HFF-Myc (cell line): ENCODE measurements at regions not wholly inside any gene's neighbourhood (a gene's known extent, or its start where the extent isn't known, plus 50 kb on each side); places are given as distances from the start of the nearest gene placed in this dataset.

Experiments
- DNase-seq: peaks from one replicate; pipeline ENCODE4 v3.0.0-alpha.2; 2011; ENCODE audit warnings: low read depth; ENCODE audit errors: extremely low read depth
- H3K4me3 ChIP-seq: replicated peaks from 2 replicates; pipeline ENCODE4 v1.5.1; 2011; ENCODE audit warnings: low read depth, mild to moderate bottlenecking, control low read depth, low read length
- TF ChIP-seq, protein P1 (sequence below): IDR thresholded peaks from 2 replicates; pipeline ENCODE4 v1.5.1; 2012; ENCODE audit warnings: mild to moderate bottlenecking, low read depth, low read length, control low read depth; ENCODE audit errors: missing control alignments

DNA sequence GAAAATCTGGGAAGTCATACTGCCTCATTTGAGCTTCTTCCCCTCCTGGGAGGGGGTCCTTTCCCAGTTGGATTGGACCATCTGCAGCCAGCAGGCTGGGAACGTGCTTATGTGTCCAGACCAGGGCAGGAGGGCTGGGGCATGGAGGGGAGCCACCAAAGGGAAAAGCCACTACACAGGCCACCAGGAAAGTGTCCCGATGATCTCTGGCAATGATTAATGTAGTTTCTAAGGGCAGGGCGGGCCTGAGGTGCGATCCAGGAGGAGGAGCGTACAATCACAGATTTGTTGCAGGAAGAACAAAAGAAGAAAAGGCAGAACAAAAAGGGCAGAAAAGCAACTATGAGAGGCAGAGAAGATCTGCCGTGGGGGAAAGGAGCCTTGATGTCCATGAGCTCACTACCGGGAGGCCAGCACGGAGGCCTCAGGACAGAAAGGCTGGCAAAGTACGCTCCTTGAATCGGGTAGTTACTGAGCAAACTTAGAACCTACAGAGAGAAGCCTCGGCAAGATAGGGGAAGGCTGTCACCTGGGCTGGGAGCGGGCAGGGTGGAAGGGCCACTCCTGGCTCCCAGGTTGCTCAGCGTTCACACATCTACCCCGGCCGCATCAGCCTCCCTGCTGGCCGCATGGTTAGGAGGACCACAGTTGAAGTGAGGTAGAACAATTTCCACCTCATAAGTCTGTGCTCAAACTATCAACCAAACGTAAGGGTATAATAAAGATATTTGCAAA is 79.5 kb upstream of the PCSK6 start:
- TF ChIP-seq, protein P1, sequence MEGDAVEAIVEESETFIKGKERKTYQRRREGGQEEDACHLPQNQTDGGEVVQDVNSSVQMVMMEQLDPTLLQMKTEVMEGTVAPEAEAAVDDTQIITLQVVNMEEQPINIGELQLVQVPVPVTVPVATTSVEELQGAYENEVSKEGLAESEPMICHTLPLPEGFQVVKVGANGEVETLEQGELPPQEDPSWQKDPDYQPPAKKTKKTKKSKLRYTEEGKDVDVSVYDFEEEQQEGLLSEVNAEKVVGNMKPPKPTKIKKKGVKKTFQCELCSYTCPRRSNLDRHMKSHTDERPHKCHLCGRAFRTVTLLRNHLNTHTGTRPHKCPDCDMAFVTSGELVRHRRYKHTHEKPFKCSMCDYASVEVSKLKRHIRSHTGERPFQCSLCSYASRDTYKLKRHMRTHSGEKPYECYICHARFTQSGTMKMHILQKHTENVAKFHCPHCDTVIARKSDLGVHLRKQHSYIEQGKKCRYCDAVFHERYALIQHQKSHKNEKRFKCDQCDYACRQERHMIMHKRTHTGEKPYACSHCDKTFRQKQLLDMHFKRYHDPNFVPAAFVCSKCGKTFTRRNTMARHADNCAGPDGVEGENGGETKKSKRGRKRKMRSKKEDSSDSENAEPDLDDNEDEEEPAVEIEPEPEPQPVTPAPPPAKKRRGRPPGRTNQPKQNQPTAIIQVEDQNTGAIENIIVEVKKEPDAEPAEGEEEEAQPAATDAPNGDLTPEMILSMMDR, result no peak
- H3K4me3 ChIP-seq, result no peak overlapping the region

DNA sequence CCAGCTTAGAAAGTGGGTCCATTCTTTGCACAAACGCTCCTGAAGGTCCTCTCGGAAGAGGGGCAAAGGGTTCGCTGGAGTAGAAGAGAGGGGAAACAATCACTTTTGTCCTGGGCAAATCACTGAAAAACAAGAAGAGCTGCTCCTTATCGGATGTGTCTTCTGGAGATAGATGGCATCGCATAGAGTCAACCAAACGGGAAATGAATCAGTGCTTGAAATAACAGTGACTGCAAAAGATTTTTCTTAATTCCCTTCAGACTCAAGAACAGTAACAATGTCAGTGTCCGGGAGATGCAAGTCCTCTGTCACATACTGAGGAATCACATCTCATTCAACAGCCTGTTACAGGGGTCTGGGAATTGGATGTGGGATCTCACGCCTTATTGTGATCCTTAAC is 78.8 kb upstream of the PCSK6 start:
- H3K4me3 ChIP-seq, result no peak overlapping the region
- no peak for DNase-seq
- TF ChIP-seq, protein P1, result no peak

More for the DNA sequence above, 79.5 kb upstream of the PCSK6 start:
- DNase-seq, result no peak

DNA sequence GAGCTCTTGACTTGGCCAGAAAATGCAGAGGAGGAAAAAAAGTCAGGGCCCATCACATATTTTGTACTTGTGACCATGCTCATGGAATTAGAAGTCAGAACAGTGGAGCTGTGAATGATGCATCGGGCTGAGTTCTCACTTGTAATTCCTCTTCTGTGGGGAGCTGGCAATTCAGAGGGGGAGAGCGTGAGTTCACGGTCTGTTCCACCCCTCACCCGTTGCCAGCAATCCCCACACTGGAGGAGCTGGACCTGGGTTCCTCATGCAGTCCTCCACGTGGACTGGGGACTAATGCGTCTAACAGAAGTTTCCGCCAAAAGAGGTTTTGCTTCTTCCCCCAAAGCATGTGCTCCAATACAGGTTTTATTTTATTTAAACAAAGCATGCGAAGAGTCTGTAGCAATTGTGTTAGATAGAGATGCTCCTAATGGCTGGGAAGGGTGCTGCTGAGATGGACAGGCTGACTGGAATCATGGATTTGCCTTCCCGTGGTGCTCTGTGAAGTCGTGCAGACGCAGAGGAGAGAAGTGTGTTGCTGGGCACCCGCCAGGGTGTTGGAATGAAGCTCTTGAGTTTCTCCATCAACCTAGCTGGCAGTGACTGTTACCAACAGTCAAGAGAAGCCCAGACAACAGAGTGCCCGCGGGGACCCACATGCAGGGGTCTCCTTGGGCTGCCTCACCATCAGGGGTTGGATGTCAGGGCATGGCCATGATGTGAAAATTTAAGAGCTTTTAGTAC is 77.4 kb upstream of the PCSK6 start:
- DNase-seq, result no peak
- H3K4me3 ChIP-seq, result no peak overlapping the region
- TF ChIP-seq, protein P1, result no peak

DNA sequence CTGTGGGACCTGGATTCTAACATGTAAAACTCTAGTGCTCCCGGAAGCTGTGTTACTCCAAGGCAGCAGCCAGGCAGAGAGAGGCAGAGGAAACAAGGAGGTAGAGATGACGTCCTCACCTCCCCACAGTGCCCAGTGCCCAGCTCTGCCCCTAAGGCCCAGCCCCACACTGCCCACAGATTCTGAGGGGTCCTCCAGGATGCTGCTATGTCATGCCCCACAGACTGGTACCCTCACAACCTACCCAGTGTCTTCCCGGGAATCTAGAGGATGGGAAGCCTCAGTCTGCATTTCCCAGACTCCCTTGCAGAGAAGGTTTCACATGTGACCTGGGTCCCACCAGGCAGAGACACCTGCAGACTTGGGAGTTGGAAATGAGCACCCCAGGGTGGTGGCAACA is 75.9 kb upstream of the PCSK6 start:
- TF ChIP-seq, protein P1, result no peak
- DNase-seq, result no peak
- no peak overlapping the region for H3K4me3 ChIP-seq

DNA sequence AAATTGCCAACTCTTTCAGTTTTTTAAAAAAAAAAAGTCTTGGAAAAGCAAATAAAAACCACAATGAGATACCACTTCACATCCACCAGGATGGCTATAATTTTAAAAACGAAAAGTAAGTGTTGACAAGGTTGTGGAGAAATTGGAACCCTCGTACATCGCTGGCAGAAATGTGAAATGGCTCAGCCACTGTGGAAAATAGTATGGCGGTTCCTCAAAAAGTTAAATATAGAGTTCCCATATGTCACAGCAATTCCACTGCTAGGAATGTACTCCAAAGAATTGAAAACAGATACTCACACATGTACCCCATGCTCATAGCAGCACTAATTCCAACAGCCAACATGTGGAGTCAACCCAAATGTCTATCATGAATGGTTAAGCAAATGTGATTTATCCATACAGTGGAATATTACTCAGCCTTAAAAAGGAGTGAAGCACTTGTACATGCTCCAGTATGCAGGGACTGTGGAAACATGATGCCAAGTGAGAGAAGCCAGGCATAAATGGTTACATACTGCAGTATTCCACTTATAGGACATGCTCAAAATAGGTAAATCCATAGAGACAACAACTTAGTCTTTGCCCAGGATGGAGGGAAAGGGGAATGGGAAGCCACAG is 73.8 kb upstream of the PCSK6 start:
- no peak overlapping the region for H3K4me3 ChIP-seq
- DNase-seq, result no peak
- TF ChIP-seq, protein P1, result no peak

DNA sequence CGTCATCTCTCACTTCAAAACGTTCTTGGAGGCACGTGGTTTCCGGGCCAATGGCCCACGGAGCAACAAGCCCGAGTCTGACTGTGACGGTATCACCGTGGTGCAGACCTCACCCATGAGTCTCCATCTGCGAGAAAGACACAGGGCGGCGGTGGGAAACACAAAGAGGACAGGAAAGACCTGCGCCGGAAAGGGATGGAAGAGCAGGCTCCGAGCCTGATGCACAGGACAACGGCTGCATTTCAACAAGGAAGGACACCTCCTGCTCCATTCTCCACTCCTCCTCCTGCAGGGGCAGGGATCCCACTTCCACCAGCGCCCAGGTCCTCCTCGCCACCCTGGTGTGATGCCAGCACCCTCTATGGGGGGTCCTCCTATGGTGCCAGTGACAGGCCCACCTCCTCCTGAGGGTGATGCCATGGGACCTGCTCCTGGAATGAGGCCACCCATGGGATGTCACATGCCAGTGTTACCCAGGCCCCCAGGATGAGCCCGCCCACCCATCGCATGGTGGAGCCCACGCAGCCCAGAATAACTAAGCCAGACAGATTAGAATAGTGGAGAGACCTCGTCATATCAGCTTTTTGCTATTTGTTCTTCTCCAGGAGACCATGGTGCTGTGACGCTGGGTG is 73.0 kb upstream of the PCSK6 start:
- H3K4me3 ChIP-seq, result no peak overlapping the region
- TF ChIP-seq, protein P1, result no peak
- DNase-seq, result no peak
